Ascending aorta (tissue), 2 donors: ENCODE measurements at regions not wholly inside any gene's neighbourhood (a gene's known extent, or its start where the extent isn't known, plus 50 kb on each side); places are given as distances from the start of the nearest gene placed in this dataset.
A peak's percentile ranks its signal among the peaks of the same experiment; 100 is the strongest.

Experiments used
- DNase-seq, 2 donors: peaks; one replicate each; pipeline ENCODE4 v3.0.0-alpha.2; 2019; ENCODE audit warnings: low spot score in 2 of 2
- H3K27ac ChIP-seq, 2 donors: fragments of 200-600 bp; sonication (generic); one replicate each; pipeline ENCODE4 v1.5.1; 2016 to 2017; ENCODE audit warnings: mild to moderate bottlenecking in 1 of 2
- H3K27me3 ChIP-seq: fragments of 200-600 bp; sonication (generic); one replicate; pipeline ENCODE4 v1.5.1; 2017
- H3K36me3 ChIP-seq, 2 donors: fragments of 200-600 bp; sonication (generic); one replicate each; pipeline ENCODE4 v1.5.1; 2016
- H3K4me1 ChIP-seq, 2 donors: fragments of 200-600 bp; sonication (generic); one replicate each; pipeline ENCODE4 v1.5.1; 2016 to 2017; ENCODE audit warnings: mild to moderate bottlenecking in 1 of 2
- H3K4me3 ChIP-seq, 2 donors: fragments of 200-600 bp; sonication (generic); one replicate each; pipeline ENCODE4 v1.5.1; 2016 to 2017; ENCODE audit warnings: mild to moderate bottlenecking in 1 of 2
- H3K9me3 ChIP-seq, 2 donors: fragments of 200-600 bp; sonication (generic); one replicate each; pipeline ENCODE4 v1.5.1; 2016
- intact Hi-C: fragments of 100-400 bp; cut with DNase I; formaldehyde crosslinking; loops from one replicate; pipeline ENCODE4 v1.15.1; 2023
- TF ChIP-seq, protein P1 (sequence below), 3 experiments: fragments of 200-600 bp in 2 of 3; fragments of 450-650 bp in 1 of 3; sonication (generic) in 2 of 3; IDR thresholded peaks; one replicate each; pipeline ENCODE4 v1.5.1; 2016 to 2019; ENCODE audit warnings: antibody characterized with exemption in 3 of 3, mild to moderate bottlenecking in 1 of 3, moderate library complexity in 1 of 3

DNA sequence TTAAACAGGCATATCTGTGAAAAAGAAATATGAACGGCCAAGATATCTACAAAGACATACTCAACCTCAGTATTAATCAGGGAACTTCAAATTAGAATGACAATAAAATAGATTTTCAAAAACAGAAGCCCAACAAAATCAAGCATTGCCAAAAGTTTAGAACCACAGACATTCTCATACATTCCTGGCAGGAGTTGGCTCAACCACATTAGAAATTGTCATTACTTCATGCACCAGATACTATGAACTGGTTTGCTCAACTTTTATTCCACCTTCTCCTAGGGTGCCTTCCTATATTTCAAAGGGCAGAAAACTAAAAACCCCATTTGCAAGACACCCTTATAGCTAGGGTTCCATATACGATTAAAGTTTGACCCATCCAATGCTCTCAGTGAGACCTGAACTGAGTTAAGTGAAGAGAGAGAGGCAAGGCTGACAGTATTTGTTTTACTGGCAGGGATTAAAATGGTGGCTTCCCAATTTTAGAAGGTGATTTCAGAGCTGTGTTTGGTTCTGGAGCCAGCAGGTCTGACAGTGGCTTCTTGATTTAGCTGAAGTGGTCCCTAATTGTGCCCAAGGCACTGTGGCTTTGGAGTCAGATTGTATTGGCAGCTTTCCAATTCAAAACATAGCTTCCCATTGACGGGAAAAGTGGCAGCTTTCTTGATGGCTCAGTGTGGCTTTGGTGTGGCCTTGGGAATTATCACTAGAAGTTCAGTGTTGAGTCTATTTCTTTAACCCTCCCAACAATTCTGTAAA is 77.1 kb upstream of the CDYL start:
- no peaks in the 10 kb centered on the region for H3K4me1 ChIP-seq
- no peak overlapping the region for H3K4me3 ChIP-seq
- intact Hi-C loops = no loop called here
- TF ChIP-seq, protein P1, sequence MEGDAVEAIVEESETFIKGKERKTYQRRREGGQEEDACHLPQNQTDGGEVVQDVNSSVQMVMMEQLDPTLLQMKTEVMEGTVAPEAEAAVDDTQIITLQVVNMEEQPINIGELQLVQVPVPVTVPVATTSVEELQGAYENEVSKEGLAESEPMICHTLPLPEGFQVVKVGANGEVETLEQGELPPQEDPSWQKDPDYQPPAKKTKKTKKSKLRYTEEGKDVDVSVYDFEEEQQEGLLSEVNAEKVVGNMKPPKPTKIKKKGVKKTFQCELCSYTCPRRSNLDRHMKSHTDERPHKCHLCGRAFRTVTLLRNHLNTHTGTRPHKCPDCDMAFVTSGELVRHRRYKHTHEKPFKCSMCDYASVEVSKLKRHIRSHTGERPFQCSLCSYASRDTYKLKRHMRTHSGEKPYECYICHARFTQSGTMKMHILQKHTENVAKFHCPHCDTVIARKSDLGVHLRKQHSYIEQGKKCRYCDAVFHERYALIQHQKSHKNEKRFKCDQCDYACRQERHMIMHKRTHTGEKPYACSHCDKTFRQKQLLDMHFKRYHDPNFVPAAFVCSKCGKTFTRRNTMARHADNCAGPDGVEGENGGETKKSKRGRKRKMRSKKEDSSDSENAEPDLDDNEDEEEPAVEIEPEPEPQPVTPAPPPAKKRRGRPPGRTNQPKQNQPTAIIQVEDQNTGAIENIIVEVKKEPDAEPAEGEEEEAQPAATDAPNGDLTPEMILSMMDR (IDR thresholded peaks at IDR 0.05) = no peak
- H3K27me3 ChIP-seq = no peaks in the 10 kb centered on the region
- H3K27ac ChIP-seq = no peak overlapping the region
- H3K36me3 ChIP-seq = no peaks in the 10 kb centered on the region
- no peaks in the 10 kb centered on the region for H3K9me3 ChIP-seq
- DNase-seq = no peak

DNA sequence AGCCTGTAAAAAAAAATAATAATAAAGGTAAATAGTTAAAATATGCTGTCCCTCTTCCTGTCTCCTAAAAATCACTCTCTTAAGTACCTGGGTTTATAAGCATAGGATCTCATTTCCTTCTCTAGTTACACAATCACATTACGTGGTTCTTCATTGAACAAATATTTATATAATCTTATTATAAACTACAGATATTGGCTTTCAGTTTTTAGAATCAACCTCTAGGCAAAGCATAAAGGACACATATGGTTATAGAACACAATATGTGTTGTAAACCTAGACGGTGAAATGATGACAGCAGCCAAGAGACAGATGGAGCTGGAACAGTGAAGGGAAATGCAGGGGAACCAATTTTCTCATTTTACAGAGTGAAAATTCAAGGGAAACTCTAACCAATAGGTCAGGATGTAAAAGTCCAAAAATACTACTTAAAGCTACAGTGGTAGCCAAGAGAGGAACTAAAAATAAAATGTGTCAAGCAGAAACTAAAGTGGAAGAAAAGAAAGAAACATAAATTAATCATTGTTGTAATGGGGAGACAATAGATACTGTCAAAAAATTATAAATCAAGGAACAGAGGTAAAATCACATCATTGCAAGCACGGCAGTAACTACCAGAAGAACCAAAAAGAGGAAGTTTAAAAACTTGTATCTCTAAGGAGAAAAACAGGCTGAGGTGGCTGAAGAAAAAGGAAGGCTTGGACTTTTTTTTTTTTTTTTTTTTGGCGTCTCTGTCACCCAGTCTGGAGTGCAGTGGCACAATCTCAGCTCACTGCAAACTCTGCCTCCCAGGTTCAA is 82.8 kb upstream of the CDYL start:
- no peaks in the 10 kb centered on the region for H3K36me3 ChIP-seq
- no peak overlapping the region for H3K4me3 ChIP-seq
- DNase-seq = no peak
- intact Hi-C loops = no loop called here
- H3K9me3 ChIP-seq = no peaks in the 10 kb centered on the region
- H3K27ac ChIP-seq = peak overlapping the region in 1 of 2 donors; percentile 16
- H3K27me3 ChIP-seq = no peaks in the 10 kb centered on the region
- H3K4me1 ChIP-seq = no peaks in the 10 kb centered on the region
- TF ChIP-seq, protein P1 (IDR thresholded peaks at IDR 0.05) = no peak

DNA sequence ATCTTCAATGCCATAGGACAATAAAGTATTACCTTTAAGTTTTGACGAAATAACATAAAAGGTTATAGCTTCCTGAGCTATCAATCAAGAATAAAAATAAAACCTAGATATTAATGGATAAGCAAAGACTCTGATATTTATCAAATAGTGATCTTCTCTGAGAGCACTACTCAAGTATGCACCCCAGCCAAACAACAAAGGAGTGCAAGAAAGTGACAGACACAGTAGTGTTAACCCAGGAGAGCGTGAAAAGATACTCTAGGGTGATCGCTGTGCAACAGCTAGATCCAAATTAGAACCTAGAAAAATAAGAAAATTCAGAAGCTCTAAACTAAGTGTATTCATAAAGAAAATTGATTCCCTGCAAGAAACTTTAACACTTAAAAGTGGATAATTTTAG is 83.5 kb upstream of the CDYL start:
- no peak for DNase-seq

DNA sequence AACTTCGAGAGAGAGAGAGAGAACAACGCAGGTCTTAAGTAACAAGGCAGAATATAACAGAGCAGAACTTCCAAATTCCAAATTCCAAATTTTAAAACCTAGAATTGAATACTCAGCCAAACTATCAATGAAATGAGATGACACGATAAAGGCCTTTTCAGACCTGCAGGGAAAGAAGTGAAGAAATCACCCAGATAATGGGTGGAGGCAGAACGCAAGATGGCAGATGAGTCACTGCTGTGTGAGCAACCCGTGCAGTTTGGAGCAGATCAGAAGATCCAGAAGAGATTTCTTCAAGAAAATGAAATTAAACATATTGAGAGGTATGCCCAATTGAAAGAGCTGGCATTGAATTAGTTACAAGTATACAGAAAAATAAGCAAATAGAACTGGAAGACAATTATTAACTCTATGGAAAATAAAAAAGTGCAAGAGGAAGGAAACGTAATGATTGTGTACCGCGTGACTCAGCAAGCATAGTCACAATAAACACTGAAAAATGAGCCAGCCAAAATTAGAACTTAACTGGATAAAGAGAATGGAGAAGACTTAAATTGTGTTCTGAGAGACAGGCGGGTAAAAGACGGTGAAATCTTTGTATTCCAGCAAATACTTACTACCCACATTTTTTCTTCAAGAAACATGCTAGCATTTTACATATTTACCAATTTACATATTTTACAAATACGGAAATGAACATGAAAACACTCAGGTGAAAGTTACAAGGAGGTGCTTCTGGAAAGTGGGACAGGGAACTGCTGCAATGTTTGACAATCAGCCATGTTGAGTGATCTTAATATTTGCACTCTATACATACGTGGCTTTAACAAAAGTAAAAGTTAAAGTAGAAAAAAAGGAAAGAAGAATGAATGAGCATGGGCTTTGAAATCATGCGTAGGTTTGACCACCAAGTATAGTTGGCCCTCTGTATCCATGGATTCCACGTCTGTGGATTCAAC is 87.9 kb upstream of the CDYL start:
- H3K27me3 ChIP-seq = no peaks in the 10 kb centered on the region
- intact Hi-C loops = no loop called here
- no peaks in the 10 kb centered on the region for H3K36me3 ChIP-seq
- DNase-seq = no peak
- TF ChIP-seq, protein P1 (IDR thresholded peaks at IDR 0.05) = no peak
- H3K9me3 ChIP-seq = no peaks in the 10 kb centered on the region
- no peak overlapping the region for H3K27ac ChIP-seq
- H3K4me3 ChIP-seq = no peak overlapping the region
- no peaks in the 10 kb centered on the region for H3K4me1 ChIP-seq

More for the DNA sequence above, 83.5 kb upstream of the CDYL start:
- intact Hi-C loops = no loop called here
- Histone ChIP-seq H3K27me3 (no peaks in the 10 kb centered on the region), H3K36me3 (no peaks in the 10 kb centered on the region), H3K9me3 (no peaks in the 10 kb centered on the region), H3K27ac (no peak overlapping the region), H3K4me3 (peak overlapping the region in 1 of 2 donors; percentile 6), H3K4me1 (no peaks in the 10 kb centered on the region)
- TF ChIP-seq, protein P1 (IDR thresholded peaks at IDR 0.05) = no peak

DNA sequence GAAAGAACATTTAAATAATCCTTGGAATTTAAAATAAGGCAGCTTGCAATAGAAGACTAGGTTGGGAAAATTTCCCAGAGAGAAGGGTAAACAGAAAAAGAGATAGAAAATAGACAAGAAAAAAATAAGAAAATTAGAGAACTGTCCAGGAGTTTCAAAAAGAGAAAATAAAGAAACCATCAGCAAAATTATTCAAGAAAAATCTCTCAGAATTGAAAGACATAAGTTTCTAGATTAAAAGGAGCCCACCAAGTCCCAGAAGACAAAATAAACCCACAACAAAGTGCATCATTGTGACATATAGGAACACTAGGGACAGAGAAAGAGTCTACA is 88.6 kb upstream of the CDYL start:
- no peak for DNase-seq
- Histone ChIP-seq H3K9me3 (no peaks in the 10 kb centered on the region), H3K27me3 (no peaks in the 10 kb centered on the region), H3K4me1 (no peaks in the 10 kb centered on the region), H3K36me3 (no peaks in the 10 kb centered on the region), H3K4me3 (no peak overlapping the region), H3K27ac (no peak overlapping the region)
- intact Hi-C loops = no loop called here
- TF ChIP-seq, protein P1 (IDR thresholded peaks at IDR 0.05) = no peak
